ENCODE measurements at regions not wholly inside any gene's neighbourhood (a gene's known extent, or its start where the extent isn't known, plus 50 kb on each side); places are given as distances from the start of the nearest gene placed in this dataset.

GRCh38 chrX:144849141-144849540 is 398.2 kb upstream of the SPANXN1 start:
- Histone ChIP-seq H3K9me3 (ENCODE audit: control insufficient read depth, insufficient read depth, low read depth, low read length) (no peaks in the 10 kb centered on the region), H3K27ac (ENCODE audit: insufficient read depth, low read length) (no peak overlapping the region)
- no peak for TF ChIP-seq EZH2 (IDR thresholded peaks at IDR 0.05; ENCODE audit: low read length, missing control alignments)
- TF ChIP-seq CTCF (conservative IDR thresholded peaks at IDR 0.05 in 1 of 2, IDR thresholded peaks at IDR 0.05 in 1 of 2; ENCODE audit: low read depth in 1 of 2, low read length in 2 of 2): no peak

GRCh38 chrX:144896323-144896722 is 351.0 kb upstream of the SPANXN1 start:
- no peaks in the 10 kb centered on the region for H3K79me2 ChIP-seq (ENCODE audit: control insufficient read depth, insufficient read depth, low read length)
- H3K4me2 ChIP-seq (ENCODE audit: extremely low read depth, insufficient read depth, low read length): no peak overlapping the region
- no peak for DNase-seq (ENCODE audit: low read depth in 2 of 2)
- no peaks in the 10 kb centered on the region for H3K4me1 ChIP-seq (ENCODE audit: control insufficient read depth, extremely low read depth, insufficient read depth, low read length)
- H3K27ac ChIP-seq (ENCODE audit: insufficient read depth, low read length): no peak overlapping the region
- H3K36me3 ChIP-seq (ENCODE audit: control insufficient read depth, insufficient read depth, low read length): no peaks in the 10 kb centered on the region
- no peak overlapping the region for H3K9ac ChIP-seq (ENCODE audit: insufficient read depth, low read length)
- H4K20me1 ChIP-seq (ENCODE audit: control insufficient read depth, extremely low read depth, insufficient read depth, low read length): no peaks in the 10 kb centered on the region
- no peak overlapping the region for H3K4me3 ChIP-seq (replicated peaks in 1 of 4; ENCODE audit: control extremely low read depth in 1 of 4, insufficient read depth in 1 of 4, low read depth in 3 of 4, low read length in 4 of 4)
- no peak for TF ChIP-seq CTCF (conservative IDR thresholded peaks at IDR 0.05 in 1 of 2, IDR thresholded peaks at IDR 0.05 in 1 of 2; ENCODE audit: low read depth in 1 of 2, low read length in 2 of 2)
- no peak for TF ChIP-seq EZH2 (IDR thresholded peaks at IDR 0.05; ENCODE audit: low read length, missing control alignments)
- H2AFZ ChIP-seq (ENCODE audit: low read length): no peak overlapping the region
- no peaks in the 10 kb centered on the region for H3K27me3 ChIP-seq (ENCODE audit: control insufficient read depth, insufficient read depth, low read length)
- no peaks in the 10 kb centered on the region for H3K9me3 ChIP-seq (ENCODE audit: control insufficient read depth, insufficient read depth, low read depth, low read length)

More at GRCh38 chrX:144849141-144849540, 398.2 kb upstream of the SPANXN1 start:
- Histone ChIP-seq H3K4me2 (ENCODE audit: extremely low read depth, insufficient read depth, low read length) (no peak overlapping the region), H3K4me1 (ENCODE audit: control insufficient read depth, extremely low read depth, insufficient read depth, low read length) (no peaks in the 10 kb centered on the region), H3K79me2 (ENCODE audit: control insufficient read depth, insufficient read depth, low read length) (no peaks in the 10 kb centered on the region), H3K36me3 (ENCODE audit: control insufficient read depth, insufficient read depth, low read length) (no peaks in the 10 kb centered on the region), H2AFZ (ENCODE audit: low read length) (no peak overlapping the region), H3K9ac (ENCODE audit: insufficient read depth, low read length) (no peak overlapping the region), H4K20me1 (ENCODE audit: control insufficient read depth, extremely low read depth, insufficient read depth, low read length) (no peaks in the 10 kb centered on the region), H3K27me3 (ENCODE audit: control insufficient read depth, insufficient read depth, low read length) (no peaks in the 10 kb centered on the region), H3K4me3 (replicated peaks in 1 of 4; ENCODE audit: control extremely low read depth in 1 of 4, insufficient read depth in 1 of 4, low read depth in 3 of 4, low read length in 4 of 4) (no peak overlapping the region)
- no peak for DNase-seq (ENCODE audit: low read depth in 2 of 2)

GRCh38 chrX:144901521-144901920 is 345.8 kb upstream of the SPANXN1 start:
- H2AFZ ChIP-seq (ENCODE audit: low read length): no peak overlapping the region
- H3K4me3 ChIP-seq (replicated peaks in 1 of 4; ENCODE audit: control extremely low read depth in 1 of 4, insufficient read depth in 1 of 4, low read depth in 3 of 4, low read length in 4 of 4): no peak overlapping the region
- no peak for DNase-seq (ENCODE audit: low read depth in 2 of 2)
- H3K27me3 ChIP-seq (ENCODE audit: control insufficient read depth, insufficient read depth, low read length): no peaks in the 10 kb centered on the region
- TF ChIP-seq CTCF (conservative IDR thresholded peaks at IDR 0.05 in 1 of 2, IDR thresholded peaks at IDR 0.05 in 1 of 2; ENCODE audit: low read depth in 1 of 2, low read length in 2 of 2) (no peak), EZH2 (IDR thresholded peaks at IDR 0.05; ENCODE audit: low read length, missing control alignments) (no peak)
- no peaks in the 10 kb centered on the region for H3K4me1 ChIP-seq (ENCODE audit: control insufficient read depth, extremely low read depth, insufficient read depth, low read length)
- no peaks in the 10 kb centered on the region for H3K9me3 ChIP-seq (ENCODE audit: control insufficient read depth, insufficient read depth, low read depth, low read length)
- no peaks in the 10 kb centered on the region for H3K36me3 ChIP-seq (ENCODE audit: control insufficient read depth, insufficient read depth, low read length)
- H3K9ac ChIP-seq (ENCODE audit: insufficient read depth, low read length): no peak overlapping the region
- no peak overlapping the region for H3K4me2 ChIP-seq (ENCODE audit: extremely low read depth, insufficient read depth, low read length)
- no peak overlapping the region for H3K27ac ChIP-seq (ENCODE audit: insufficient read depth, low read length)
- no peaks in the 10 kb centered on the region for H4K20me1 ChIP-seq (ENCODE audit: control insufficient read depth, extremely low read depth, insufficient read depth, low read length)
- H3K79me2 ChIP-seq (ENCODE audit: control insufficient read depth, insufficient read depth, low read length): no peaks in the 10 kb centered on the region

All from fibroblast of lung (primary cell).